ENCODE measurements at regions not wholly inside any gene's neighbourhood (a gene's known extent, or its start where the extent isn't known, plus 50 kb on each side); places are given as distances from the start of the nearest gene placed in this dataset.

DNA sequence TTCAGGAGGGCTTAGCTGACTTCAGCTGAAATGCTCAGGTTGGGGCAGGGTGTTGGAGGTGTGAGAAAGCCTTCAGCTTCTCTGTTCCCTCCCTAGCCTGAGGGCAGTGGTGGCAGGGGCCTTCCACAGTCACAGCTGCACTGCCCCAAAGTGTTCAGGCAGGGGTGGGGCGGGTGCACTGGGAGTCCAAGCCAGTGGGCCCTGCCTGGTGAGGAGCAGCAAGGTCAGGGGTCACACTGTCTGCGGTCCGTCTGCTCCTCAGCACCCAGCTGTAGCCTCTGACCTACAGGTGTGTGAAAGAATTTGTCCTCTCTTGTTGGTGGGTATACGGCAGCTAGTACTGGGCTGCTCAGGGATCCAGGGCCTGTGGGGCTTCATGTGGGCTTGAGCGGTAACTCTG, 490.4 kb upstream of the NCAM2 start:
- TF ChIP-seq, protein P1, sequence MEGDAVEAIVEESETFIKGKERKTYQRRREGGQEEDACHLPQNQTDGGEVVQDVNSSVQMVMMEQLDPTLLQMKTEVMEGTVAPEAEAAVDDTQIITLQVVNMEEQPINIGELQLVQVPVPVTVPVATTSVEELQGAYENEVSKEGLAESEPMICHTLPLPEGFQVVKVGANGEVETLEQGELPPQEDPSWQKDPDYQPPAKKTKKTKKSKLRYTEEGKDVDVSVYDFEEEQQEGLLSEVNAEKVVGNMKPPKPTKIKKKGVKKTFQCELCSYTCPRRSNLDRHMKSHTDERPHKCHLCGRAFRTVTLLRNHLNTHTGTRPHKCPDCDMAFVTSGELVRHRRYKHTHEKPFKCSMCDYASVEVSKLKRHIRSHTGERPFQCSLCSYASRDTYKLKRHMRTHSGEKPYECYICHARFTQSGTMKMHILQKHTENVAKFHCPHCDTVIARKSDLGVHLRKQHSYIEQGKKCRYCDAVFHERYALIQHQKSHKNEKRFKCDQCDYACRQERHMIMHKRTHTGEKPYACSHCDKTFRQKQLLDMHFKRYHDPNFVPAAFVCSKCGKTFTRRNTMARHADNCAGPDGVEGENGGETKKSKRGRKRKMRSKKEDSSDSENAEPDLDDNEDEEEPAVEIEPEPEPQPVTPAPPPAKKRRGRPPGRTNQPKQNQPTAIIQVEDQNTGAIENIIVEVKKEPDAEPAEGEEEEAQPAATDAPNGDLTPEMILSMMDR (IDR thresholded peaks at IDR 0.05): no peak
- TF ChIP-seq POLR2AphosphoS5 (IDR thresholded peaks at IDR 0.05): no peak
- TF ChIP-seq POLR2A (IDR thresholded peaks at IDR 0.05): no peak
- TF ChIP-seq EP300 (IDR thresholded peaks at IDR 0.05; ENCODE audit: low read depth): no peak
